ENCODE measurements at regions not wholly inside any gene's neighbourhood (a gene's known extent, or its start where the extent isn't known, plus 50 kb on each side); places are given as distances from the start of the nearest gene placed in this dataset.

DNA sequence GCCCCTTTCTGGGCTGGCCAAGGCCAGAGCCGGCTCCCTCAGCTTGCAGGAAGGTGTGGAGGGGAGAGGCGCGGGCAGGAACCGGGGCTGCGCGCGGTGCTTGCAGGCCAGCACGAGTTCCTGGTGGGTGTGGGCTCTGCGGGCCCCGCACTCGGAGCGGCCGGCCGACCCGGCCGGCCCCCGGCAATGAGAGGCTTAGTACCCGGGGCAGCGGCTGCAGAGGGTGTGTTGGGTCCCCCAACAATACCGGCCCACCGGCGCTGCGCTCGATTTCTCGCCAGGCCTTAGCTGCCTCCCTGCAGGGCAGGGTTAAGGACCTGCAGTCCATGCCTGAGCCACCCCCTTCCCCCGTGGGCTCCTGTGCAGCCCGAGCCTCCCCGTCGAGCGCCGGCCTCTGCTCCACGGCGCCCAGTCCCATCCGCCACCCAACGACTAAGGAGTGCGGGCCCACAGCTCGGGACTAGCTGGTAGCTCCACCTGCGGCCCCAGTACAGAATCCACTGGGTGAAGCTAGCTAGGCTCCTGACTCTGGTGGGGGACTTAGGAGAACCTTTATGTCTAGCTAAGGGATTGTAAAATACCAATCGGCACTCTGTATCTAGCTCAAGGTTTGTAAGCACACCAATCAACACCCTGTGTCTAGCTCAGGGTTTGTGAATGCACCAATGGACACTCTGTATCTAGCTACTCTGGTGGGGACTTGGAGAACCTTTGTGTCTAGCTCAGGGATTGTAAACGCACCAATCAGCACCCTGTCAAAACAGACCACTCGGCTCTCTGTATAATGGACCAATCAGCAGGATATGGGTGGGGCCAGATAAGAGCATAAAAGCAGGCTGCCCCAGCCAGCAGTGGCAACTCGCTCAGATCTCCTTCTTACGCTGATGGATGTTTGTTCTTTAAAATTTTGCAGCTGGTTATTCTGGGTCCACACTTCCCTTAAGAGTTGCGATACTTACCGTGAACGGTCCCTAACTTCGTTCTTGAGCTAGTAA is 167.4 kb upstream of the RREB1 start:
- no peaks in the 10 kb centered on the region for H3K4me1 ChIP-seq (ENCODE audit: insufficient read depth)

More for the DNA sequence above, 167.4 kb upstream of the RREB1 start:
- H3K4me1 Mint-ChIP-seq: peaks cover 11% of the 10 kb centered on the region
- Histone ChIP-seq H4K20me1 (replicated peaks; ENCODE audit: insufficient read depth) (no peaks in the 10 kb centered on the region), H3K27me3 (ENCODE audit: insufficient read depth) (no peaks in the 10 kb centered on the region), H3K4me2 (no peak overlapping the region), H3K36me3 (ENCODE audit: insufficient read depth) (no peaks in the 10 kb centered on the region), H3K79me2 (replicated peaks; ENCODE audit: insufficient read depth) (no peaks in the 10 kb centered on the region), H3F3A (replicated peaks; ENCODE audit: low read depth) (no peaks in the 10 kb centered on the region), H3K4me3 (no peak overlapping the region), H3K27ac (ENCODE audit: low read depth) (no peak overlapping the region), H2AFZ (peak overlapping the region; percentile 18; the same call in 1 of the 2 replicates), H3K9me2 (ENCODE audit: insufficient read depth) (no peaks in the 10 kb centered on the region)
- H3K27ac Mint-ChIP-seq: no peak overlapping the region
- TF ChIP-seq JUNB (IDR thresholded peaks at IDR 0.05; ENCODE audit: unreplicated experiment) (no peak), NANOG (IDR thresholded peaks at IDR 0.05; ENCODE audit: borderline replicate concordance) (no peak), ZNF114 (CRISPR knock-in tag; IDR thresholded peaks at IDR 0.05) (no peak), STAT1 (IDR thresholded peaks at IDR 0.05; ENCODE audit: unreplicated experiment) (no peak), ZNF331 (CRISPR knock-in tag; IDR thresholded peaks at IDR 0.05; ENCODE audit: low read depth) (no peak), ZNF462 (CRISPR knock-in tag; IDR thresholded peaks at IDR 0.05) (no peak), POLR2AphosphoS5 (IDR thresholded peaks at IDR 0.05; ENCODE audit: low read depth) (no peak), EZH2 (IDR thresholded peaks at IDR 0.05; ENCODE audit: low read depth, unreplicated experiment) (no peak), ETS1 (IDR thresholded peaks at IDR 0.05) (no peak), EZH2phosphoT487 (IDR thresholded peaks at IDR 0.05; ENCODE audit: unreplicated experiment) (no peak), CREB1 (CRISPR knock-in tag; IDR thresholded peaks at IDR 0.05; ENCODE audit: low read depth) (no peak)
- TF ChIP-seq, protein P1, sequence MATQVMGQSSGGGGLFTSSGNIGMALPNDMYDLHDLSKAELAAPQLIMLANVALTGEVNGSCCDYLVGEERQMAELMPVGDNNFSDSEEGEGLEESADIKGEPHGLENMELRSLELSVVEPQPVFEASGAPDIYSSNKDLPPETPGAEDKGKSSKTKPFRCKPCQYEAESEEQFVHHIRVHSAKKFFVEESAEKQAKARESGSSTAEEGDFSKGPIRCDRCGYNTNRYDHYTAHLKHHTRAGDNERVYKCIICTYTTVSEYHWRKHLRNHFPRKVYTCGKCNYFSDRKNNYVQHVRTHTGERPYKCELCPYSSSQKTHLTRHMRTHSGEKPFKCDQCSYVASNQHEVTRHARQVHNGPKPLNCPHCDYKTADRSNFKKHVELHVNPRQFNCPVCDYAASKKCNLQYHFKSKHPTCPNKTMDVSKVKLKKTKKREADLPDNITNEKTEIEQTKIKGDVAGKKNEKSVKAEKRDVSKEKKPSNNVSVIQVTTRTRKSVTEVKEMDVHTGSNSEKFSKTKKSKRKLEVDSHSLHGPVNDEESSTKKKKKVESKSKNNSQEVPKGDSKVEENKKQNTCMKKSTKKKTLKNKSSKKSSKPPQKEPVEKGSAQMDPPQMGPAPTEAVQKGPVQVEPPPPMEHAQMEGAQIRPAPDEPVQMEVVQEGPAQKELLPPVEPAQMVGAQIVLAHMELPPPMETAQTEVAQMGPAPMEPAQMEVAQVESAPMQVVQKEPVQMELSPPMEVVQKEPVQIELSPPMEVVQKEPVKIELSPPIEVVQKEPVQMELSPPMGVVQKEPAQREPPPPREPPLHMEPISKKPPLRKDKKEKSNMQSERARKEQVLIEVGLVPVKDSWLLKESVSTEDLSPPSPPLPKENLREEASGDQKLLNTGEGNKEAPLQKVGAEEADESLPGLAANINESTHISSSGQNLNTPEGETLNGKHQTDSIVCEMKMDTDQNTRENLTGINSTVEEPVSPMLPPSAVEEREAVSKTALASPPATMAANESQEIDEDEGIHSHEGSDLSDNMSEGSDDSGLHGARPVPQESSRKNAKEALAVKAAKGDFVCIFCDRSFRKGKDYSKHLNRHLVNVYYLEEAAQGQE (IDR thresholded peaks at IDR 0.05; ENCODE audit: unreplicated experiment): no peak
- TF ChIP-seq, protein P2, sequence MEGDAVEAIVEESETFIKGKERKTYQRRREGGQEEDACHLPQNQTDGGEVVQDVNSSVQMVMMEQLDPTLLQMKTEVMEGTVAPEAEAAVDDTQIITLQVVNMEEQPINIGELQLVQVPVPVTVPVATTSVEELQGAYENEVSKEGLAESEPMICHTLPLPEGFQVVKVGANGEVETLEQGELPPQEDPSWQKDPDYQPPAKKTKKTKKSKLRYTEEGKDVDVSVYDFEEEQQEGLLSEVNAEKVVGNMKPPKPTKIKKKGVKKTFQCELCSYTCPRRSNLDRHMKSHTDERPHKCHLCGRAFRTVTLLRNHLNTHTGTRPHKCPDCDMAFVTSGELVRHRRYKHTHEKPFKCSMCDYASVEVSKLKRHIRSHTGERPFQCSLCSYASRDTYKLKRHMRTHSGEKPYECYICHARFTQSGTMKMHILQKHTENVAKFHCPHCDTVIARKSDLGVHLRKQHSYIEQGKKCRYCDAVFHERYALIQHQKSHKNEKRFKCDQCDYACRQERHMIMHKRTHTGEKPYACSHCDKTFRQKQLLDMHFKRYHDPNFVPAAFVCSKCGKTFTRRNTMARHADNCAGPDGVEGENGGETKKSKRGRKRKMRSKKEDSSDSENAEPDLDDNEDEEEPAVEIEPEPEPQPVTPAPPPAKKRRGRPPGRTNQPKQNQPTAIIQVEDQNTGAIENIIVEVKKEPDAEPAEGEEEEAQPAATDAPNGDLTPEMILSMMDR (conservative IDR thresholded peaks at IDR 0.05; ENCODE audit: low read depth in 2 of 2): no peak
- no peak overlapping the region for H3K4me3 Mint-ChIP-seq
- DNase-seq (ENCODE audit: low spot score) (no peak), ATAC-seq (peak; percentile 79)
- no peaks in the 10 kb centered on the region for H3K36me3 Mint-ChIP-seq (ENCODE audit: low read depth)
- peaks cover 6% of the 10 kb centered on the region for H3K27me3 Mint-ChIP-seq (ENCODE audit: insufficient read depth, low read depth, poor library complexity)
- no peaks in the 10 kb centered on the region for H3K9me3 Mint-ChIP-seq
